B cell (primary cell): ENCODE measurements at regions not wholly inside any gene's neighbourhood (a gene's known extent, or its start where the extent isn't known, plus 50 kb on each side); places are given as distances from the start of the nearest gene placed in this dataset.

Experiments used
- ATAC-seq: fragments of 200-7000 bp; cut with Tn5 transposase; one replicate; pipeline ENCODE4 v1.10.0; 2021; ENCODE audit warnings: low read depth, mild to moderate bottlenecking, moderate number of reproducible peaks, moderate library complexity
- CTCF ChIA-PET: fragments of 350-600 bp; sonication (Branson Sonifier 250); formaldehyde crosslinking; loops from one replicate; lab custom pipeline; 2021; ENCODE audit warnings: antibody characterized with exemption, inconsistent platforms; lab: Charles Lee
- POLR2A ChIA-PET: fragments of 350-600 bp; sonication (Branson Sonifier 250); formaldehyde crosslinking; loops from one replicate; lab custom pipeline; 2021; ENCODE audit warnings: antibody characterized with exemption; lab: Charles Lee
- DNase-seq: peaks from one replicate; pipeline ENCODE4 v3.0.0; 2013
- H2AFZ ChIP-seq: 2 replicates; pipeline ENCODE4 v1.6.1; 2012; ENCODE audit warnings: mild to moderate bottlenecking, low read depth, low read length; ENCODE audit not compliant: insufficient read depth, poor library complexity, severe bottlenecking
- H3K27ac ChIP-seq, 2 donors: 1 replicate in 1 of 2; 2 replicates in 1 of 2; pipeline ENCODE4 v1.5.1; 2012 to 2013; ENCODE audit warnings: low read length in 2 of 2, mild to moderate bottlenecking in 2 of 2, moderate library complexity in 1 of 2
- H3K27me3 ChIP-seq, 4 experiments: fragments of 200-600 bp in 1 of 4; sonication (generic) in 1 of 4; replicated peaks in 1 of 4; 1 replicate in 2 of 4; 2 replicates in 2 of 4; pipeline versions ENCODE4 v1.6.1 to v1.7.0; 2013 to 2016; ENCODE audit warnings: low read length in 3 of 4, mild to moderate bottlenecking in 2 of 4, mixed read lengths in 1 of 4, moderate library complexity in 1 of 4; ENCODE audit not compliant: insufficient read depth in 4 of 4, control insufficient read depth in 3 of 4; ENCODE audit errors: control extremely low read depth in 1 of 4
- H3K36me3 ChIP-seq, 2 experiments: replicated peaks in 1 of 2; 1 replicate in 1 of 2; 2 replicates in 1 of 2; pipeline versions ENCODE4 v1.6.1 to v1.7.1; 2013; ENCODE audit warnings: low read length in 1 of 2; ENCODE audit not compliant: insufficient read depth in 2 of 2, control insufficient read depth in 1 of 2; ENCODE audit errors: control extremely low read depth in 1 of 2, extremely low read depth in 1 of 2
- H3K4me1 ChIP-seq, 2 donors: fragments of 200-600 bp in 1 of 2; sonication (generic) in 1 of 2; 1 replicate in 1 of 2; 2 replicates in 1 of 2; pipeline versions ENCODE4 v1.5.1 to v1.6.1; 2013 to 2017; ENCODE audit warnings: low read length in 2 of 2; ENCODE audit not compliant: control insufficient read depth in 2 of 2, insufficient read depth in 2 of 2
- H3K4me2 ChIP-seq: replicated peaks from 2 replicates; pipeline ENCODE3; 2012; ENCODE audit warnings: mild to moderate bottlenecking, low read depth, low read length; ENCODE audit not compliant: poor library complexity, severe bottlenecking
- H3K4me3 ChIP-seq, 5 experiments: fragments of 200-600 bp in 1 of 5; sonication (generic) in 1 of 5; 1 replicate in 3 of 5; 2 replicates in 2 of 5; pipeline versions ENCODE4 v1.5.1 to v1.7.0; 2011 to 2016; ENCODE audit warnings: low read length in 4 of 5, mild to moderate bottlenecking in 4 of 5, low read depth in 2 of 5, control low read depth in 1 of 5, moderate library complexity in 1 of 5; ENCODE audit not compliant: insufficient read depth in 1 of 5; ENCODE audit errors: control extremely low read depth in 1 of 5, extremely low read depth in 1 of 5
- H3K79me2 ChIP-seq: fragments of 200-600 bp; sonication (generic); one replicate; pipeline ENCODE4 v1.6.0; 2016; ENCODE audit warnings: low read length; ENCODE audit not compliant: control insufficient read depth, insufficient read depth
- H3K9ac ChIP-seq: fragments of 200-600 bp; sonication (generic); 2 replicates; pipeline ENCODE4 v1.6.1; 2017; ENCODE audit warnings: mild to moderate bottlenecking, low read length, moderate library complexity
- H3K9me3 ChIP-seq, 3 donors: one replicate each; pipeline versions ENCODE4 v1.6.1 to v1.7.1; 2013; ENCODE audit warnings: low read length in 2 of 3; ENCODE audit not compliant: control insufficient read depth in 2 of 3, insufficient read depth in 1 of 3; ENCODE audit errors: control extremely low read depth in 1 of 3
- H4K20me1 ChIP-seq: 2 replicates; pipeline ENCODE4 v1.6.0; 2012; ENCODE audit warnings: mild to moderate bottlenecking, low read length; ENCODE audit not compliant: insufficient read depth, control insufficient read depth, poor library complexity, severe bottlenecking
- H3K27ac Mint-ChIP-seq: one replicate; pipeline ENCODE4 v1.8.0; 2021; ENCODE audit warnings: mixed read lengths
- H3K27me3 Mint-ChIP-seq: one replicate; pipeline ENCODE4 v1.8.0; 2021; ENCODE audit warnings: mixed read lengths
- H3K4me1 Mint-ChIP-seq: one replicate; pipeline ENCODE4 v1.8.0; 2021; ENCODE audit warnings: mixed read lengths
- H3K4me3 Mint-ChIP-seq: one replicate; pipeline ENCODE4 v1.8.0; 2021; ENCODE audit warnings: mixed read lengths
- H3K9me3 Mint-ChIP-seq: one replicate; pipeline ENCODE4 v1.8.0; 2022; ENCODE audit warnings: mixed read lengths; ENCODE audit not compliant: insufficient read depth
- EZH2 ChIP-seq: IDR thresholded peaks from 2 replicates; pipeline ENCODE4 v1.6.1; 2012; ENCODE audit warnings: borderline replicate concordance, low read depth, mild to moderate bottlenecking, moderate library complexity, low read length; ENCODE audit not compliant: insufficient read depth, poor library complexity, severe bottlenecking
- WGBS: methylation state at CpG from one replicate; pipeline ENCODE4 v1.1.5; 2013; ENCODE audit warnings: missing lambda C conversion rate; ENCODE audit not compliant: insufficient coverage; 5-methylcytosine and 5-hydroxymethylcytosine counted together
- intact Hi-C: fragments of 100-400 bp; cut with micrococcal nuclease; formaldehyde crosslinking; loops from one replicate; pipeline ENCODE4 v1.10.0; 2022
- TF ChIP-seq, protein P1 (sequence below): fragments of 200-600 bp; IDR thresholded peaks from one replicate; pipeline ENCODE4 v1.8.0; 2022; ENCODE audit warnings: antibody characterized with exemption, mild to moderate bottlenecking

- ATAC-seq, result no peak
- intact Hi-C loops, result no loop called here
- Histone ChIP-seq H3K4me1 (no peaks in the 10 kb centered on the region), H3K79me2 (no peaks in the 10 kb centered on the region), H3K4me2 (no peak overlapping the region), H3K9ac (no peak overlapping the region), H4K20me1 (no peaks in the 10 kb centered on the region), H3K4me3 (no peak overlapping the region), H3K27ac (no peak overlapping the region), H3K27me3 (peaks cover 0 to 13% (median 2%) of the 10 kb centered on the region in 4 experiments), H3K9me3 (peaks cover 2 to 5% (median 4%) of the 10 kb centered on the region in 3 donors), H2AFZ (no peak overlapping the region), H3K36me3 (no peaks in the 10 kb centered on the region)
- no peak for TF ChIP-seq EZH2
- TF ChIP-seq, protein P1, sequence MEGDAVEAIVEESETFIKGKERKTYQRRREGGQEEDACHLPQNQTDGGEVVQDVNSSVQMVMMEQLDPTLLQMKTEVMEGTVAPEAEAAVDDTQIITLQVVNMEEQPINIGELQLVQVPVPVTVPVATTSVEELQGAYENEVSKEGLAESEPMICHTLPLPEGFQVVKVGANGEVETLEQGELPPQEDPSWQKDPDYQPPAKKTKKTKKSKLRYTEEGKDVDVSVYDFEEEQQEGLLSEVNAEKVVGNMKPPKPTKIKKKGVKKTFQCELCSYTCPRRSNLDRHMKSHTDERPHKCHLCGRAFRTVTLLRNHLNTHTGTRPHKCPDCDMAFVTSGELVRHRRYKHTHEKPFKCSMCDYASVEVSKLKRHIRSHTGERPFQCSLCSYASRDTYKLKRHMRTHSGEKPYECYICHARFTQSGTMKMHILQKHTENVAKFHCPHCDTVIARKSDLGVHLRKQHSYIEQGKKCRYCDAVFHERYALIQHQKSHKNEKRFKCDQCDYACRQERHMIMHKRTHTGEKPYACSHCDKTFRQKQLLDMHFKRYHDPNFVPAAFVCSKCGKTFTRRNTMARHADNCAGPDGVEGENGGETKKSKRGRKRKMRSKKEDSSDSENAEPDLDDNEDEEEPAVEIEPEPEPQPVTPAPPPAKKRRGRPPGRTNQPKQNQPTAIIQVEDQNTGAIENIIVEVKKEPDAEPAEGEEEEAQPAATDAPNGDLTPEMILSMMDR, result no peak
- Mint-ChIP-seq H3K9me3 (no peaks in the 10 kb centered on the region), H3K27me3 (peaks cover 13% of the 10 kb centered on the region), H3K4me3 (no peak overlapping the region), H3K4me1 (no peaks in the 10 kb centered on the region), H3K27ac (no peak overlapping the region)
- ChIA-PET CTCF (interaction anchor here (0.9 kb wide), 1 partner anchor 24 kb away, joined by 3 read pairs; no protein-coding TSS in a partner anchor), POLR2A (no interaction called here)
- DNase-seq, result no peak
- 93% methylated on average over 3 of the region's 10 CpGs for whole genome bisulfite sequencing
Measured at GRCh38 chr15:69929905-69930630, 167.6 kb downstream of the TLE3 start.

- Histone ChIP-seq H3K4me2 (no peak overlapping the region), H3K79me2 (no peaks in the 10 kb centered on the region), H2AFZ (no peak overlapping the region), H3K9me3 (peaks cover 0 to 7% (median 1%) of the 10 kb centered on the region in 3 donors), H3K36me3 (no peaks in the 10 kb centered on the region), H3K9ac (no peak overlapping the region), H4K20me1 (no peaks in the 10 kb centered on the region), H3K27ac (no peak overlapping the region), H3K4me3 (no peak overlapping the region), H3K27me3 (peaks cover 0 to 14% (median 2%) of the 10 kb centered on the region in 4 experiments), H3K4me1 (no peaks in the 10 kb centered on the region)
- DNase-seq (no peak), ATAC-seq (no peak)
- no CpG with 5 or more reads among the region's 5 CpGs for WGBS
- Mint-ChIP-seq H3K27ac (no peak overlapping the region), H3K9me3 (peaks cover 1% of the 10 kb centered on the region), H3K4me3 (no peak overlapping the region), H3K27me3 (peaks cover 19% of the 10 kb centered on the region), H3K4me1 (no peaks in the 10 kb centered on the region)
- ChIA-PET CTCF (interaction anchor here (0.9 kb wide), 1 partner anchor 23 kb away, joined by 3 read pairs; no protein-coding TSS in a partner anchor), POLR2A (no interaction called here)
- intact Hi-C loops, result no loop called here
- TF ChIP-seq, protein P1, result no peak
- TF ChIP-seq EZH2, result no peak
Measured at GRCh38 chr15:69930754-69931153, 167.0 kb downstream of the TLE3 start.
